GM12864 (cell line): ENCODE measurements at regions not wholly inside any gene's neighbourhood (a gene's known extent, or its start where the extent isn't known, plus 50 kb on each side); places are given as distances from the start of the nearest gene placed in this dataset.

Experiments used
- DNase-seq: peaks from one replicate; pipeline ENCODE4 v3.0.0-alpha.2; 2011; ENCODE audit warnings: low read depth
- H3K4me3 ChIP-seq: 2 replicates; pipeline ENCODE4 v1.5.1; 2011; ENCODE audit warnings: mild to moderate bottlenecking, low read depth, low read length, control low read depth
- TF ChIP-seq, protein P1 (sequence below): IDR thresholded peaks from 2 replicates; pipeline ENCODE4 v1.5.1; 2011; ENCODE audit warnings: low read depth, mild to moderate bottlenecking, moderate library complexity, low read length, control low read depth, inconsistent platforms; ENCODE audit errors: missing control alignments

DNA sequence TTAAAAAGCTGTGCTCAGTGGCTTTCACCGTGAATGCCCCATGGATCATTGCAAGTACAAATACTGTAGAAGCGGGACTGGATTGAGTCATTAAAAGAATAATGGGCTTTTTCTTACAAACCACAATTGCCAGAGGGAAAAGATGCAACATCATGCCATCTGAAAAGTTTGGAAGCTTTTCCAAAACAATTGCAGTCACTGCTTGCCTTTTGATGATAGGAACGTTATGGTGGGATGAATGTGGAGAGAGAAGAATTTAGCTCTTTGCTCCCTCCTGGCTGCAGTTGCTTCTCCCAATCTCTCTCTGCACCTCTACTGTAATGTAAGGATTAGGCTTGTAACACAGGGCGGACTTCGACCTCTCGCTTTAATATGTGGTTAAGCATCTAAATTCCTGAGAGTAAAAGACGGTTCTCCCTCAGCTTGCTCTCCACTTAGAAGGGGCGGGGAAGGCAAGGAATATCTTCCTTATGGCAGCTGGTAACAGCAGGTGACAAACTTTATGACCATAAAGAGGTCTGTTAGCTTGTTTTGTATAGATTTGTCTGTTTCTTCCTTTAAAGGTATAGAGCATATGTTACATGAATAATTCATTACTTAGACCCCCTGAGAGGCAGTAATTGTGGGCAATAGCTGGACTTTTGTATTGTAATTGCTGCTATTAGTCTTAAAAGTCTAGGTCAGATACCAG, 376.1 kb downstream of the UTRN start:
- TF ChIP-seq, protein P1, sequence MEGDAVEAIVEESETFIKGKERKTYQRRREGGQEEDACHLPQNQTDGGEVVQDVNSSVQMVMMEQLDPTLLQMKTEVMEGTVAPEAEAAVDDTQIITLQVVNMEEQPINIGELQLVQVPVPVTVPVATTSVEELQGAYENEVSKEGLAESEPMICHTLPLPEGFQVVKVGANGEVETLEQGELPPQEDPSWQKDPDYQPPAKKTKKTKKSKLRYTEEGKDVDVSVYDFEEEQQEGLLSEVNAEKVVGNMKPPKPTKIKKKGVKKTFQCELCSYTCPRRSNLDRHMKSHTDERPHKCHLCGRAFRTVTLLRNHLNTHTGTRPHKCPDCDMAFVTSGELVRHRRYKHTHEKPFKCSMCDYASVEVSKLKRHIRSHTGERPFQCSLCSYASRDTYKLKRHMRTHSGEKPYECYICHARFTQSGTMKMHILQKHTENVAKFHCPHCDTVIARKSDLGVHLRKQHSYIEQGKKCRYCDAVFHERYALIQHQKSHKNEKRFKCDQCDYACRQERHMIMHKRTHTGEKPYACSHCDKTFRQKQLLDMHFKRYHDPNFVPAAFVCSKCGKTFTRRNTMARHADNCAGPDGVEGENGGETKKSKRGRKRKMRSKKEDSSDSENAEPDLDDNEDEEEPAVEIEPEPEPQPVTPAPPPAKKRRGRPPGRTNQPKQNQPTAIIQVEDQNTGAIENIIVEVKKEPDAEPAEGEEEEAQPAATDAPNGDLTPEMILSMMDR, result no peak
- no peak overlapping the region for H3K4me3 ChIP-seq
- no peak for DNase-seq

DNA sequence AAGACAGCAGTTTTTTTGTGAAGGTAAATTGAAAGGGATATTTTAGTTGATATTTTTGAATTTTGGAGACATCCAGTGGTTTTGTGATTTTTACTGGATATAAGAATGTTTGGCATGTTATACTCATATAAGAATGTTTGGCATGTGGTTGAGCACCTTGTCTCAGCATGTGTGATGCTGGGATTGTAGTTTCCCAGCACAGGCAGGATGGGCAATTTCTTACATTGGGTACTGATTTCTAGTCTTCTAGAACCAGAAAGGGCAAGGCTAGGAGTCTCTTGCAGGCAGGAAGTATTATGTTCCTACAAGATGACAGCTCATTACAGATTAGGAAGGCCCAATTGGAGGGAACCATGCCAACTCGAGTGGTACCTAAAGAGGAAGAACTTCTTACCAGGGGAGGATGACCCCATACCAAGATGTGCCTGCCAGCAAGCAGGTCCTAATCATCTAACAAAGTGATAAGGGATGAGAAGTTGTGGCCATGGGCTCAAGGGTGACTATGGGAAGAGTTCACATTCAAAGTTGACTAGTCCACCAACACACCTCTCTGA, 377.8 kb downstream of the UTRN start:
- TF ChIP-seq, protein P1, result no peak
- no peak for DNase-seq
- no peak overlapping the region for H3K4me3 ChIP-seq

DNA sequence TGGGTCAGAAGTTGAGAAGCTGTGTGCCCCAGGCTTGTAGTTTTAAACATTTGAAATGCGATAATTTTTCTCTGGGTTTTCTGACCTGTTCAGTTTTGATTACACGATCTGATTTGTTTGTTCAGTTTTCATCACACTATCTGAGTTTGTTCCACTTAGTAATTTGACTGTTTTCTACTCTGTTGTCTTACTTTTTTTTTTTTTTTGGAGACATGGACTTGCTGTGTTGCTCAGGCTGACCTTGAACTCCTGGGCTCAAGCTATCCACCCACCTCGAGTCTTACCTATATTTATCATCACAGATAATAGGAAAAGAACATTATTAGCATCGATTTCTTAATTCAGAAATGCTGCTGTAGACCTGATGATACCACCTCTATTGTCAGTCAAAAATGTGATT, 379.1 kb downstream of the UTRN start:
- no peak for DNase-seq
- TF ChIP-seq, protein P1, result no peak

DNA sequence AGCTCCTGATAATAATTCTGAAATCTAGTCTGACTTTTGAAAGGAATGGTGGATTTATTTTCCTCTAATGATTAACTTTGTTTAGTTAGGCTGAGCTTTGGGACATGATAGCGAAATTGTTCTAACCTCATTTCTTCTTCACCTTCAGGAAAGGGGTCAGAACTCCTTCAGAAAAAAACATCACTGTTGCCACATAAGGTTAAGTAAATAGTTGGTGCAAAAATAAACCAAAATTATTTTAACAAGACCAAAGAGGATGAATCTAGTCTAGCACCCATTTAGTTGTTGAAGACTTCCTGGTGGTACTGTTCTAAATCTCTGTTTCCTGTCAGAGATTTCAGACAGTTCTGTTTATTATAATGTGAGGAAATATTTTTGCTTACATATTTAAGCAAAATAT, 379.8 kb downstream of the UTRN start:
- DNase-seq, result no peak
- TF ChIP-seq, protein P1, result no peak
- no peak overlapping the region for H3K4me3 ChIP-seq

More for the DNA sequence above, 379.1 kb downstream of the UTRN start:
- no peak overlapping the region for H3K4me3 ChIP-seq

DNA sequence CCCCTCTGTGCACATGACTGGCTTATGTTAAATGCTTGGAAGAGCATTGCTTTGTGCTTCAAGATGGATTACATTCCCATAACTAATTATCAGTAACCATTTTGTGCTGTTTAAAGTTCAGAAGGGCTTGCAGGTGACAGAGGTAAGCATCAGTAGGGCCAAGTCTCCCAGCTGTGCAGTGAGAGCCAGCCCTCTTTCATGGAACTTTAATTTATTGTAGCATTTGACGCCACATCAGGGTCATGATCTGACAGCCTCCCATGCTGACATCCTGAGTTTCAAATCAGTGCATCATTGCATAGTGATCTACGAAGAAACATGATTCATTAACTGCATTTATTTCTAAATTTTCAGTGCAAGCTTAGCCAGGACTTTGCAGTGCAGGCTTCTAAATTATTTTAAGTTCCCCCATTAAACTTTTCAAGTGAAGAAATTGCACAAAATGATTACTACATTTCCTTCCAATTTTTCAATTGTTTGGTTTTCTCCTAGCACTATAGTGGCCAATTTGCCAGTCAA, 380.9 kb downstream of the UTRN start:
- H3K4me3 ChIP-seq, result no peak overlapping the region
- TF ChIP-seq, protein P1, result no peak
- DNase-seq, result no peak

DNA sequence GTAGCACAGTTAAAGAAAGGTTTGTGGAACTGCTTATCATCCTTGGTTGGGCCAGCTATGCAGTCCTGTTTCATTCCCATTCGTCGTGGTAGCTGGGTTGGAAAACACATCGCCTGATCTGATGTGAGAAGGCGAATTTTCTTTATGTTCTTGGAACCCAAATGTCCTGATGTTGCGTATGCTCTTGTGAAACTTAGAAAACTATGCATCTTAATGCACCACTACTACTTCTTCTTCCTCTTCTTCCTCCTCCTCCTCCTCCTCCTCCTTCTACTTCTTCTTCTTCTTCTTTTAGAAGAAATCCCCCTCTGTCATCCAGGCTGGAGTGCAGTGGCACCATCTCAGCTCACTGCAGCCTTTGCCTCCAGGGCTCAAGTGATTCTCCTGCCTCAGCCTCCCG, 381.6 kb downstream of the UTRN start:
- DNase-seq, result no peak
- TF ChIP-seq, protein P1, result no peak
- no peak overlapping the region for H3K4me3 ChIP-seq
